ENCODE measurements at regions not wholly inside any gene's neighbourhood (a gene's known extent, or its start where the extent isn't known, plus 50 kb on each side); places are given as distances from the start of the nearest gene placed in this dataset.

GRCh38 chr6:40011844-40012243 is 77.6 kb upstream of the MOCS1 start:
- Histone ChIP-seq H3K9me3 (peaks cover 0 to 26% (median 0%) of the 10 kb centered on the region in 3 donors), H3K4me1 (no peaks in the 10 kb centered on the region), H3K27ac (no peak overlapping the region), H3K36me3 (no peaks in the 10 kb centered on the region), H3K4me3 (no peak overlapping the region), H3K27me3 (no peaks in the 10 kb centered on the region)
- no peak for TF ChIP-seq CTCF (IDR thresholded peaks at IDR 0.05)
- no peak for TF ChIP-seq EP300 (IDR thresholded peaks at IDR 0.05)
- TF ChIP-seq POLR2AphosphoS5 (IDR thresholded peaks at IDR 0.05): no peak
- TF ChIP-seq POLR2A (IDR thresholded peaks at IDR 0.05): no peak
- 60 to 100% methylated on average over 1 to 2 of the region's 4 CpGs for WGBS, 2 donors (ENCODE audit: low coverage in 1 of 2)
- ATAC-seq: no peak

GRCh38 chr6:40000964-40001515 is 66.8 kb upstream of the MOCS1 start:
- peaks cover 0 to 25% (median 0%) of the 10 kb centered on the region in 3 donors for H3K9me3 ChIP-seq
- H3K27ac ChIP-seq: no peak overlapping the region
- H3K27me3 ChIP-seq: no peaks in the 10 kb centered on the region
- WGBS, 2 donors (ENCODE audit: low coverage in 1 of 2): 72 to 90% methylated on average over 3 of the region's 4 CpGs
- no peak for ATAC-seq
- H3K36me3 ChIP-seq: no peaks in the 10 kb centered on the region
- H3K4me3 ChIP-seq: no peak overlapping the region
- no peaks in the 10 kb centered on the region for H3K4me1 ChIP-seq
- TF ChIP-seq EP300 (IDR thresholded peaks at IDR 0.05) (no peak), POLR2A (IDR thresholded peaks at IDR 0.05) (no peak), POLR2AphosphoS5 (IDR thresholded peaks at IDR 0.05) (no peak), CTCF (IDR thresholded peaks at IDR 0.05) (no peak)

GRCh38 chr6:39999006-39999867 is 65.0 kb upstream of the MOCS1 start:
- Histone ChIP-seq H3K4me1 (no peaks in the 10 kb centered on the region), H3K9me3 (peaks cover 0 to 32% (median 0%) of the 10 kb centered on the region in 3 donors), H3K27me3 (no peaks in the 10 kb centered on the region), H3K4me3 (no peak overlapping the region), H3K27ac (no peak overlapping the region), H3K36me3 (no peaks in the 10 kb centered on the region)
- TF ChIP-seq POLR2AphosphoS5 (IDR thresholded peaks at IDR 0.05) (no peak), POLR2A (IDR thresholded peaks at IDR 0.05) (no peak), CTCF (IDR thresholded peaks at IDR 0.05) (no peak), EP300 (IDR thresholded peaks at IDR 0.05) (no peak)
- 66 to 84% methylated on average over 7 to 8 of the region's 11 CpGs for WGBS, 2 donors (ENCODE audit: low coverage in 1 of 2)
- no peak for ATAC-seq

- no peaks in the 10 kb centered on the region for H3K27me3 ChIP-seq
- H3K27ac ChIP-seq: no peak overlapping the region
- peaks cover 0 to 43% (median 0%) of the 10 kb centered on the region in 3 donors for H3K9me3 ChIP-seq
- H3K4me1 ChIP-seq: no peaks in the 10 kb centered on the region
- 89% methylated on average over 4 of the region's 4 CpGs; no CpG with 5 or more reads in 1 of the 2 donors for WGBS, 2 donors (ENCODE audit: low coverage in 1 of 2)
- no peaks in the 10 kb centered on the region for H3K36me3 ChIP-seq
- no peak for ATAC-seq
- TF ChIP-seq POLR2AphosphoS5 (IDR thresholded peaks at IDR 0.05) (no peak), POLR2A (IDR thresholded peaks at IDR 0.05) (no peak)
- no peak overlapping the region for H3K4me3 ChIP-seq
Measured at GRCh38 chr6:39998126-39998525, 63.9 kb upstream of the MOCS1 start.

GRCh38 chr6:39997101-39997635 is 62.9 kb upstream of the MOCS1 start:
- H3K36me3 ChIP-seq: no peaks in the 10 kb centered on the region
- TF ChIP-seq EP300 (IDR thresholded peaks at IDR 0.05) (no peak), POLR2AphosphoS5 (IDR thresholded peaks at IDR 0.05) (no peak), POLR2A (IDR thresholded peaks at IDR 0.05) (no peak), CTCF (IDR thresholded peaks at IDR 0.05) (no peak)
- 74 to 91% methylated on average over 4 to 6 of the region's 8 CpGs for WGBS, 2 donors (ENCODE audit: low coverage in 1 of 2)
- H3K4me1 ChIP-seq: no peaks in the 10 kb centered on the region
- no peak overlapping the region for H3K27ac ChIP-seq
- no peaks in the 10 kb centered on the region for H3K27me3 ChIP-seq
- H3K9me3 ChIP-seq: peaks cover 0 to 52% (median 0%) of the 10 kb centered on the region in 3 donors
- no peak overlapping the region for H3K4me3 ChIP-seq
- no peak for ATAC-seq

All from gastroesophageal sphincter (tissue), 4 donors.